Psoas muscle (tissue), 7 donors: ENCODE measurements at regions not wholly inside any gene's neighbourhood (a gene's known extent, or its start where the extent isn't known, plus 50 kb on each side); places are given as distances from the start of the nearest gene placed in this dataset.

ENCODE experiments used
- ATAC-seq, 4 donors: fragments of 200-7000 bp; cut with Tn5 transposase; one replicate each; pipeline ENCODE4 v1.9.1; 2020; ENCODE audit warnings: moderate library complexity in 3 of 4, mild to moderate bottlenecking in 2 of 4
- DNase-seq, 2 donors: peaks; one replicate each; pipeline ENCODE4 v3.0.0-alpha.2; 2020
- H3K27ac ChIP-seq: fragments of 200-600 bp; one replicate; pipeline ENCODE4 v1.8.0; 2022
- H3K27me3 ChIP-seq, 3 donors: fragments of 200-600 bp in 1 of 3; one replicate each; pipeline versions ENCODE4 v1.6.1 to v1.8.0; 2013 to 2022; ENCODE audit warnings: low read length in 2 of 3, mild to moderate bottlenecking in 2 of 3, moderate library complexity in 1 of 3; ENCODE audit not compliant: insufficient read depth in 3 of 3
- H3K36me3 ChIP-seq, 2 donors: fragments of 200-600 bp in 1 of 2; one replicate each; pipeline versions ENCODE4 v1.6.1 to v1.8.0; 2013 to 2022; ENCODE audit warnings: low read depth in 1 of 2, mild to moderate bottlenecking in 1 of 2, moderate library complexity in 1 of 2; ENCODE audit not compliant: insufficient read depth in 1 of 2
- H3K4me1 ChIP-seq: fragments of 200-600 bp; one replicate; pipeline ENCODE4 v1.8.0; 2022
- H3K4me3 ChIP-seq: fragments of 200-600 bp; one replicate; pipeline ENCODE4 v1.8.0; 2022; ENCODE audit warnings: mild to moderate bottlenecking
- H3K9me3 ChIP-seq: fragments of 200-600 bp; one replicate; pipeline ENCODE4 v1.8.0; 2022
- CTCF ChIP-seq: fragments of 200-600 bp; IDR thresholded peaks from one replicate; pipeline ENCODE4 v1.8.0; 2022; ENCODE audit warnings: antibody characterized with exemption
- WGBS, 3 donors: extraction: QIAGEN DNeasy Blood & Tissue Kit; methylation state at CpG; one replicate each; pipeline versions ENCODE4 v1.1.6 to v1.1.7; 2013; 5-methylcytosine and 5-hydroxymethylcytosine counted together
- intact Hi-C, 2 donors: fragments of 100-400 bp; cut with DNase I; formaldehyde crosslinking; loops; one replicate each; pipeline versions ENCODE4 v1.11.0 to v1.14.2; 2022
- donor health status: healthy with polysubstance abuse.
- donor health status: DM: no; HTN: no; CAD: no; lungs with moderate emphysema.
- donor health status: Bipolar disorder and iron deficiency.
- donor health status: healthy.
- donor health status: DM: yes; HTN: yes; CAD: no.
- donor health status: DM: no; HTN: no; CAD: no.
- donor health status: DM: yes; HTN: yes; CAD: no.

- no peak for ATAC-seq
- H3K27me3 ChIP-seq, result peaks cover 0 to 2% (median 0%) of the 10 kb centered on the region in 3 donors
Observed at GRCh38 chr20:39137299-39137698, 175.2 kb downstream of the DHX35 start.

GRCh38 chr20:39136798-39137197 is 174.7 kb downstream of the DHX35 start:
- H3K4me3 ChIP-seq, result no peak overlapping the region
- no peaks in the 10 kb centered on the region for H3K4me1 ChIP-seq
- no peak overlapping the region for H3K27ac ChIP-seq
- WGBS, 3 donors, result 53 to 65% (median 62%) methylated on average over 6 of the region's 6 CpGs
- H3K9me3 ChIP-seq, result no peaks in the 10 kb centered on the region
- DNase-seq, result no peak
- no peak for TF ChIP-seq CTCF
- intact Hi-C loops, result no loop called here
- peaks cover 0 to 2% (median 0%) of the 10 kb centered on the region in 3 donors for H3K27me3 ChIP-seq
- H3K36me3 ChIP-seq, result no peaks in the 10 kb centered on the region
- no peak for ATAC-seq

More at GRCh38 chr20:39137299-39137698, 175.2 kb downstream of the DHX35 start:
- Histone ChIP-seq H3K4me3 (no peak overlapping the region), H3K4me1 (no peaks in the 10 kb centered on the region), H3K36me3 (no peaks in the 10 kb centered on the region), H3K9me3 (no peaks in the 10 kb centered on the region), H3K27ac (no peak overlapping the region)
- TF ChIP-seq CTCF, result no peak
- DNase-seq, result no peak
- intact Hi-C loops, result no loop called here

- TF ChIP-seq CTCF, result no peak
- WGBS, 3 donors, result 82 to 85% (median 82%) methylated on average over 15 of the region's 15 CpGs
- Histone ChIP-seq H3K36me3 (no peaks in the 10 kb centered on the region), H3K4me3 (no peak overlapping the region), H3K4me1 (no peaks in the 10 kb centered on the region), H3K27ac (no peak overlapping the region), H3K9me3 (no peaks in the 10 kb centered on the region), H3K27me3 (peaks cover 0 to under 1% (median 0%) of the 10 kb centered on the region in 3 donors)
- intact Hi-C loops, result no loop called here
- DNase-seq, result no peak
- no peak for ATAC-seq
Observed at GRCh38 chr20:39135885-39136544, 173.9 kb downstream of the DHX35 start.

- Histone ChIP-seq H3K9me3 (no peaks in the 10 kb centered on the region), H3K27me3 (no peaks in the 10 kb centered on the region), H3K27ac (no peak overlapping the region), H3K4me1 (no peaks in the 10 kb centered on the region), H3K4me3 (no peak overlapping the region), H3K36me3 (no peaks in the 10 kb centered on the region)
- intact Hi-C loops, result no loop called here
- TF ChIP-seq CTCF, result no peak
- ATAC-seq (no peak), DNase-seq (no peak)
- WGBS, 3 donors, result 81 to 92% (median 82%) methylated on average over 4 of the region's 4 CpGs
Observed at GRCh38 chr20:39133201-39133600, 171.1 kb downstream of the DHX35 start.

GRCh38 chr20:39132511-39132910 is 170.4 kb downstream of the DHX35 start:
- TF ChIP-seq CTCF, result no peak
- Histone ChIP-seq H3K4me3 (no peak overlapping the region), H3K4me1 (no peaks in the 10 kb centered on the region), H3K36me3 (no peaks in the 10 kb centered on the region), H3K27me3 (no peaks in the 10 kb centered on the region), H3K27ac (no peak overlapping the region), H3K9me3 (no peaks in the 10 kb centered on the region)
- no peak for DNase-seq
- intact Hi-C loops, result no loop called here
- no peak for ATAC-seq
- 87 to 93% (median 90%) methylated on average over 5 of the region's 5 CpGs for WGBS, 3 donors
